ENCODE measurements at regions not wholly inside any gene's neighbourhood (a gene's known extent, or its start where the extent isn't known, plus 50 kb on each side); places are given as distances from the start of the nearest gene placed in this dataset.

DNA sequence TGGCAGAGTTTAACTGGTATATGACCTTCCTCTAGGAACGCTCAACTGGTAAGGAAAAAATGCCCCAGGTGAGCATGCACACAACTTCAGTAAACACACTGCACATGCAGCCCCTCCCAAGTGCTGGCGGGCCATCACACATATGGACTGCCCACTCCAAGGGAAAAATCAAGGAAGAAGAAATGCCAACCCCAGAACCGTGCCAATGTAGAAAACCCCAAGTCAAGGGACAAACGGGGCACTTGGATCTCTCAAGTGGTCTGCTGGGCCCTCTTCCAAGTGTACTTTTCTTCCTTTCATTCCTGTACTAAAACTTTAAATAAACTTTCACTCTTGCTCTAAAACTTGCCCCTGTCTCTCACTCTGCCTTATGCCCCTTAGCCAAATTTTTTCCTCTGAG is 76.4 kb upstream of the ACVR1 start:
- no peak for DNase-seq
- in situ Hi-C loops (cut with MboI; ENCODE audit: low pct_unique_long_range_greater_than_20kb, low sequenced_read_pairs), result no loop called here

DNA sequence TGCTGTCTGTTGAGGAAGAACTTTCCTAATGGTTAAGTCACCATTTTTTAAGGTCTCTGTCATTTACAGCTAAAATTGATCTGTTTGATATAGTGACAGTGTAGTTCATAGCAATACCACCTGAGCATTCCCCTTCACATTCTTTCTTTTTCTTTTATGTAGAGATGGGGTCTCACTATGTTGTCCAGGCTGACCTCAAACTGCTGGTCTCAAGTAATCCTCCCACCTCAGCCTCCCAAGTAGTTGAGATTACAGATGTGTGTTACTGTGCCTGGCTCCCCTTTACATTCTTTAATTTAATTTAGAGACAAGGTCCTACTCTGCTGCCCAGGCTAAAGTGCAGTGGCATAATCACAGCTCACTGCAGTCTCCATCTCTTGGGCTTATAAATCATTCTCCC is 72.7 kb upstream of the ACVR1 start:
- in situ Hi-C loops (cut with MboI; ENCODE audit: low pct_unique_long_range_greater_than_20kb, low sequenced_read_pairs), result no loop called here

DNA sequence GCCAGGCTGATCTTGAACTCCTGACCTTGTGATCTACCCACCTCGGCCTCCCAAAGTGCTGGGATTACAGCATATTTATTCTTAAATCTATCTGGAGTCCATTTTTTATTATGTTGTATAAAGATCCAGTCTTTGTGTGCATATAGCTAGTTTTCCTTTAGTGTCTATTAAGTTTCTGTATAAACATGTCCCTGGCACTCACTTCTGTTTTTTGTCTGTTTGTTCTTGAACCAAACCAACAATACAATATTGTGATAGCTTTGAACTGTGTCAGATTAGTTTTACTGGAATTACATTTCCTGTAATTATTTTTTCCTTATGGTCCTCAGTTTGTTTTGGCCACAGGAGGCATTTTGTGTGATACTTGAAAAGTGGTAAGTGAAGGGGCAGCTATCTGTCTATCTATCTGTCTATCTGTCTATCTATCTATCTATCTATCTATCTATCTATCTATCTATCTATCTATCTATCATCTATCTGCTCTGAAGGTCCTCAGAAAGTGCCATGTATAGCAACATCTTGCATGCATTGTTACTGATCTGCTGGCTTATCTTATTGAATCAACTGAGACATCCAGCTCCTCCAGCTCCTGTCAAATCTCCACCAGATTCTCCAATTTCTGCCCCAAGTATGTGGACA is 70.9 kb upstream of the ACVR1 start:
- DNase-seq, result no peak
- in situ Hi-C loops (cut with MboI; ENCODE audit: low pct_unique_long_range_greater_than_20kb, low sequenced_read_pairs), result no loop called here

More for the DNA sequence above, 72.7 kb upstream of the ACVR1 start:
- no peak for DNase-seq

DNA sequence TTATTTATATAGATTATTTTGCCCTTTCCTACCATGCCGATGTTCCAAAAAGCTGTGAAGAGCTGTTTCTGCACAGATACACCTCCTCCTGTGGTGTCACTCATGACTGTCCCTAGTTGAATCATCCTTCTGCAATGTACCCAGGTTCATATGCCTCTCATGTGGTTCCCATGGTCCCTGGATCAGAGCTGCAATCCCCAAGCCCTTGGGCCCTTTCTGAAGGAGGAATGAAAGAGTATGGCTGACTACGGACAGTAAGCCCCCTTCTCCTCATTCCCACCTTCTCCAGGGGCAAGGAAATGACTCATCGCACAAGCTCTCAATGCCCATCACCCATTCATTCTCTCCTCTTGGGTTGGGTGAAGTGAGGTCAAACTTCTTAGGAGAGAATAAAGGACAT is 63.9 kb upstream of the ACVR1 start:
- in situ Hi-C loops (cut with MboI; ENCODE audit: low pct_unique_long_range_greater_than_20kb, low sequenced_read_pairs), result no loop called here

DNA sequence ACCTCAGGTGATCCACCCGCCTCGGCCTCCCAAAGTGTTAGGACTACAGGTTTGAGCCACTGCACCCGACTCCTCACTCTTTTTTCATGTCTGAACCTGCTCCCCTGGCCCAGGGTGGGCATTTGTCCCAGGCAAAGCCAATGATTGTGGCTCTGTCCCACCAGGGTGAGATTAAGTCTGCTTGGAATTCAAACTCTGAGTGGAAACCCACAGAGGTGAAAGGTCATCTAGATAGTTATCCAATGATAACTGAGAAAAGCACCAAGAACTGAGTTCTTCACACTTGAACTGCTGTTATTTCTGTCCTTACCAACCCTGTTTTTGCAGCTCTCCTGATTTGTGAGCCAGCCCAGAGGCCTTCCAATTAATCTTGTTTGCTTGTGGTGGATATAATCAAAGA is 62.4 kb upstream of the ACVR1 start:
- in situ Hi-C loops (cut with MboI; ENCODE audit: low pct_unique_long_range_greater_than_20kb, low sequenced_read_pairs), result no loop called here
- DNase-seq, result no peak

More for the DNA sequence above, 63.9 kb upstream of the ACVR1 start:
- DNase-seq, result no peak

DNA sequence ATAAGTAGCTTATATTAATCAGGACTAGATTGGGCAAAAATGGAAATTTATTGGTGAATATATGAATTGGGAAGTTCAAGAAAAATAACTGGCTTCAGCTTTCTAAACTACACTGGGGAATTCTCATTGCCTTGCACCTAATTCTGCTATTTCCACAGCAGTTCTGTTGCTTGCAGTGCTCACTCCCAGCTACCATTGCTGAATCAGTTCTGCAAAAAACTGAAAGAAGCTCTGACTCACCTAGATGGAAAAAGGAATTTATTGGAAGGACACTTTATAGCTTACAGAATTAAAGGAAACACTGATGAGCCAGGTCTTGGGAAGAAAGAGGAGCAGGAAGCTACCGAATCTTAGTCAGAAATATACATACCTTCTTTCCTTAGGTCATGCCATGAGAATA is 60.3 kb upstream of the ACVR1 start:
- in situ Hi-C loops (cut with MboI; ENCODE audit: low pct_unique_long_range_greater_than_20kb, low sequenced_read_pairs), result no loop called here
- DNase-seq, result no peak

DNA sequence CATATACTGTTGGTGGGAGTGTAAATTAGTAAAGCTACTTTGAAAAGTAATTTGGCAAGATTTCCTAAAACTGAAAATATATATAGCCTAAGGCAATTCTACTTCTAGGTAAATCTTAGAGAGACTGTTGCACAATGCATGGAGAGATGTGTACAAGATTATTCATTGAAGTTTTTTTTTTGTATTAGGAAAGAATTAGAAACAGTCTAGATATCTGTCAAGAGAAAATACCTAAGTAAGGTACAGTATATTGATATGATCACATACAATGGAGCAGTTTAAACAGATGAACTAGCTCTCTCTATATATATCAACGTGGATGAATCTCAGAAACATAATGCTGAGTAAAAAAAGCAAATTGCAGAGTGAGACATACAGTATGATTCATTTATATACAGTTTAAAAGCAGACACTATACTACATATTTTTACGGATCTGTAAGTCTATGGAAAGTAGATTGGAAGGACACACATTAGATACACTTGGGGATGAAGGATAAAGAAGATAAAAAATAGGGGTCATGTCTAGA is 59.3 kb upstream of the ACVR1 start:
- in situ Hi-C loops (cut with MboI; ENCODE audit: low pct_unique_long_range_greater_than_20kb, low sequenced_read_pairs), result no loop called here
- DNase-seq, result no peak

DNA sequence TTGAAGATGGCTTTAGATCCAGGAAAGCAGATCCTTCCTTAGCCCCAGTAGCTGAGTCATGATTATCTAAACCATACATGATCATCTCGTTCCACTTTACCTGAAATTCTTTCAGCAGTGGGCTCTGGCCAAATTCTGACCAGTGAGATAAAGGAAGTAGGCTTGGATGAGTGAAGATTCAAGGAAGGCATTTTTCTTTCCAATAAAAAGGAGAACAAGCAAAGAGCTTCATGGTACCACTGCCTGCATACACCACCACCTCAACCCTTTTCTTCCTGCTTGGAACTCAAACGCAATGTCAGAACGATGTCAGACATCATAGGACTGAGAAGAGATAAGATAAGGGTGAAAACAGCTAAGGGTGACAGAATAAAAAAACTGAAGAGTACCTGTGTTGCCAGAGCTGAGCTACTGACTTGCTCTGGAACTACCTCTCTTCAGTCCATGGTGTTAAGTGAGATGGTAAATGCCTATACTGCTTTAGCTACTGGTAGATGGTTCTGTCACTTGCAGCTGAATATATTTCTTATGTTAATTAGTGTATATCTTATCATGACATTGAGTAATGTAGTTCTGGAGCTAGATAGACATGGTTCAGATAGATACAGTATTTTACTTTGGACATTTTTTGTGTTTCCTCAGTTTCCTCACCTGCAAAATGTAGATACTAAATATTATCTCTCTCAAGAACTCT is 58.7 kb upstream of the ACVR1 start:
- in situ Hi-C loops (cut with MboI; ENCODE audit: low pct_unique_long_range_greater_than_20kb, low sequenced_read_pairs), result no loop called here

DNA sequence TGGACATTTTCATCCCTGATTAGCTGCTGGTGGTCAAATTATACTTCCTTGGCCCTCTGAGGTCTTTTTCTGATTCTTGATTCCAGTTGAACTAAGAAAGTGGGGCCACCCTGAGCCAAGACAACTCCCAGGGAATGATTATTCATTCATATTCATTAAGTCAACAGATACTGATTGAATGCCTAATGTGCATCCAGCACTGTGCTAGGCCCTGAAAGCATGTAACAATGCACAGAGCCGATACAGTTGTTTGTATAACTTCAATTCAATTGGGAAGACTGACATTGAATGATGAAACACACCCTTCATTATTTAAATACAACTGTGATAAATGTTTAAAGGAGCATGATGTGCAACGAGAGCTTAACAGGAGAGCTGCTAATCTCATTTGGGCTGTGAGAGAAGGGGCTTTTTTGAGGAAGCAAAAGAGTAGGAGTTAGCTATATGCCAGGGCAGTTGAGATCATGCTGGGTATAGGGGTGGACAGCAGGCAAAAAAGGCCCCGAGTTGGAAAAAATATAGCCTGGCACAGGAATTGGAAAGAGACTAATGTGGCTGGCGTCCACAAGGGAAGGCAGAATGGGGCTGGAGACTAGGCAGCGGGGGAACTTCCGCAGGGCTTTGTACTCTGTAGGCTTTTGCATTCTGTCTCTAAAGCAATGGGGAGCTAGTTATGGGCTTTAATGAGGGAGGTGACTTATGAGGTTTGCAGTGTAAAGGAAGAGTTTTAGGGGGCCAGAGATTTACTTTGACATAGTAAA is 57.2 kb upstream of the ACVR1 start:
- in situ Hi-C loops (cut with MboI; ENCODE audit: low pct_unique_long_range_greater_than_20kb, low sequenced_read_pairs), result no loop called here
- no peak for DNase-seq

More for the DNA sequence above, 58.7 kb upstream of the ACVR1 start:
- no peak for DNase-seq

DNA sequence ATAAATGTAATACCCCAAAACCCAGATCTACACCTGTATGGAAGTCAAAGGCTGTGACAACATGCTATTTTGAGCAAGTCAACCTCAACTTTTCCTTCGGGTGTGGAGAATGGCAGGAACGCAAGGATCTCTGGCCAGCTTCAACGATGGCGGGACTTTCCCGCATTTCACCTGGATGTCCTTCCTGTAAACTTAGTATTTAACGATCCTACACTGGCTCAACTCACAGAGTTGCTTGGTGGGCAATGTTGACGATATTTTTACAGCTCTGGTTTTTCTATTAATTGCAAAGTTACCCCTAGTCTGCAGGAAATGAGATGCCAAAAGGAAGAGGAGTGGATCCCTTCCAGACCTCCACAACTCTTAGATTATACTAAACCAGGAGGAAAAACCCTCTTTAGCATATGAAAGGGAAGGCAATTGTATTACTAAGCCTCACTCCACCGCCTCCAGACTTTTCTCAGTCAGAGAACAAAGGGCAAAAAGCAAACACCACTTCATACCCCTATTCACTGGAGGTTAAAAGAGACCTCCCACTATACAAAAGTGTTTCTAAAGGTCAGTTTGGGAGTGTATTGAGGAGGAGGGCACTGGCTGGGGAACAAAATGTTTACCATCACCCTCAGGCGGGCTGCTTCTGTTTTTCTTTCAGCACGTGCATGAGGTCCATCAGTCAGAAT is 56.5 kb upstream of the ACVR1 start:
- DNase-seq, result no peak
- in situ Hi-C loops (cut with MboI; ENCODE audit: low pct_unique_long_range_greater_than_20kb, low sequenced_read_pairs), result no loop called here

DNA sequence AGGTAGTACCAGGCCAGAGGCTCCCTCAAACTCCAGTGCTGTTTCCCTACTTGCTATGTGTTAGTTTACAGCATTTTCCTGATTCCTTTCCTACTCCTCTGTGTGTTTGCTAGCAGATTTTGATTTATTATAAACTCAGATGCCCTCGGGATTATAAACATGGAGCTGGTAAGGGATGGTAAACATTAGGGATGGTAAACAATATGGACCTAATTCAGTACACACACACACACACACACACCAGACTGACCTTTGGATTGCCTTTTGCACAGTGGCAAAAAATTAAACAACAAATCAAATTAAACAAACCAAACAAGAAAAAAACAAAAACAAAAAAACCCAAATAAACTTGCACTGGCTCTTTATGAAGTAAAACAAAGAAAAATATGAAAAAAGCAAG is 55.4 kb upstream of the ACVR1 start:
- in situ Hi-C loops (cut with MboI; ENCODE audit: low pct_unique_long_range_greater_than_20kb, low sequenced_read_pairs), result no loop called here

DNA sequence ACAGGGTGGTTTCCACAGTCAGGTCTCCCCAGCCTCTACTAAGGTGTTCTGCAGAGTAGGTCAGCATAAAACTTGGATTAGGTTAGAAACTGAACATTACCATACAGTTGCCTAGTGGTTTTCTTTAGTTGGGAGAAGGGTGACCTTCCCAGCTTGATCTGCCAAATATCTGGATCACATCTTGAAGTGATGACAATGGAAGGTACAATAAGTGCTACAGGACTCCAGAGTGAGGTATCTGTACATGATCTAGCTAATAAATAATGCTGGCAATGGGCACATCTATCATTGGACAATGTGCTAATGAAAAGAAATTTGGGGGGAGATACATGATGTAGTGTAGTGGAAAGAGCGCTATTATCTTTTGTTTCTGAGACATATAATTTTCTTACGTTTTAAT is 54.6 kb upstream of the ACVR1 start:
- in situ Hi-C loops (cut with MboI; ENCODE audit: low pct_unique_long_range_greater_than_20kb, low sequenced_read_pairs), result no loop called here
- DNase-seq, result no peak

More for the DNA sequence above, 55.4 kb upstream of the ACVR1 start:
- no peak for DNase-seq

DNA sequence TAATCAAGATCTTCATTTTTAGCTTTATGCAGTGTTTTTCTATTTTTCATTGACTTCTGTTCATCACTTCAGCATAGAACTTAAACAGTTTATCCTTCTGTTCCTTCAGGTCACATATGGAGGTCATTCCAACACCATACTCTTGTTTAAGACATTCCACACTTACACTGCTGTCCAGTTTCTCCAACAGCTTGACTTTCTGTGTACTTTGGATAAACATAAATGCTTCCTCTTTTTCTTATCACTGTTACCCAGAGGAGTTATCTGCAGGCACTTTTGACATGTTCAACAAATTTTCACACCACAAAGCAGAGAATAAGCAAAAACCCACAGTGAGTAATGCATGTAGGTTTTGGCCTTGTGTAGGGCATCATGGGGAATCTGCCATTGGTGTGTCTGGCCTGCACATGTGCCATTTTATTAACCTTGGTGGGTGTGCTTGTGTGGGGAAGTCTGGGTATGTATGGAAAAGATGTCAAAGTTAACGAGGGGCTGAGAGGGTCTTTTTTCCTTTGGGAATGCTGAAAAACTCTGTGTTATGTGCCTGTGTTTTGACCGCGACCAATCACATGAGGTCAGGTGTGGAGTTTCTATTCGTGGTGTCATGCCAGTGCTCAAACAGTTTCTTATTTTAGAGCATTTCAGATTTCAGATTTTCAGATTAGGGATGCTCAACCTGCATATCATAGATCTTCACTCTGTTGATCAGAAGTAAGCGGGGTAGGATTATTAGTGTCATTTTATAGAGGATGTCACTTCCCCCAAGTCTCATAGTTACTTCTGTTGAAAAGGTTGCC is 53.9 kb upstream of the ACVR1 start:
- peak; percentile 96 for DNase-seq
- in situ Hi-C loops (cut with MboI; ENCODE audit: low pct_unique_long_range_greater_than_20kb, low sequenced_read_pairs), result no loop called here

DNA sequence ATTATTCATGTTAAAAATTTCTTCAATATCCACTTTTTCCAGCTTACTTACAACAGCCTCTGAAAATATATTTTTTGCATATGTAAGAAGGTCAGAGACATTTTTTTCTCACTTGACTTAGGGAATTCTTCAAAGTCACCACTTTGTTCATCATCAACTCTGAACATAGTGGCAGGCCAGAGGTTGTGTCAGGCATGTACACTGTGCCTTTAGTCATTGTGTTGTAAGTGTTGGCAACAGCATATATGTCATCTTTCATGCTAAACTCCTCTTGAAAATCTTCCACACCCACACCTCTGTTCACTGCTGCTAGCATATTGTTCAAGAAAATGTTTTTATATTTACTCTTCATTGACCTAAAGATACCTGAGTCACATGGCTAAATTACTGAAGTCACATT is 52.2 kb upstream of the ACVR1 start:
- in situ Hi-C loops (cut with MboI; ENCODE audit: low pct_unique_long_range_greater_than_20kb, low sequenced_read_pairs), result no loop called here
- DNase-seq, result no peak

DNA sequence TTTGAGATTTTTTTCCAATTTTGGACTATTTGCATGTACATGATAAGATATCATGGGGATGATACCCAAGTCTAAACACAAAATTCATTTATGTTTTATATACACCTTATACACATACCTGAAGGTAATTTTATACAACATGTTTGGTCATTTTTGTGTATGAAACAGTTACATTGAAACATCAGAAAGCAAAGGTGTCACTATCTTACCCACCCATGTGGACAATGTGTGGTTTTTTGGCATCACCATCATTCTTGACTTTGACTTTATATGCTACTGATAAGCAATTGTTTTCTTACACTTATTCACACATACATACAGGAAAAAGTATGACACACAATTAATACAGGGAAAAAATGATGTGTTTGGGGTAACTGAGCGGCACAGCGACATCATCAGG is 51.0 kb upstream of the ACVR1 start:
- in situ Hi-C loops (cut with MboI; ENCODE audit: low pct_unique_long_range_greater_than_20kb, low sequenced_read_pairs), result no loop called here
- DNase-seq, result no peak

Measured in KBM-7 (cell line).